ENCODE measurements at regions not wholly inside any gene's neighbourhood (a gene's known extent, or its start where the extent isn't known, plus 50 kb on each side); places are given as distances from the start of the nearest gene placed in this dataset.

- no peak for DNase-seq (ENCODE audit: low read depth, low spot score)
Measured at GRCh38 chr11:20311444-20311843, 52.1 kb upstream of the HTATIP2 start.

GRCh38 chr11:20310596-20311394 lies 52.7 kb upstream of the HTATIP2 start:
- DNase-seq (ENCODE audit: low read depth, low spot score) = no peak

GRCh38 chr11:20310137-20310536 lies 53.4 kb upstream of the HTATIP2 start:
- DNase-seq (ENCODE audit: low read depth, low spot score) = no peak

GRCh38 chr11:20309231-20310025 lies 54.1 kb upstream of the HTATIP2 start:
- DNase-seq (ENCODE audit: low read depth, low spot score) = no peak

GRCh38 chr11:20308601-20309000 lies 54.9 kb upstream of the HTATIP2 start:
- no peak for DNase-seq (ENCODE audit: low read depth, low spot score)

GRCh38 chr11:20303391-20303965 lies 60.0 kb upstream of the HTATIP2 start:
- DNase-seq (ENCODE audit: low read depth, low spot score) = no peak

- DNase-seq (ENCODE audit: low read depth, low spot score) = no peak
Measured at GRCh38 chr11:20293992-20294391, 69.5 kb upstream of the HTATIP2 start.

GRCh38 chr11:20293531-20293930 lies 70.0 kb upstream of the HTATIP2 start:
- DNase-seq (ENCODE audit: low read depth, low spot score) = no peak

GRCh38 chr11:20289732-20290131 lies 73.8 kb upstream of the HTATIP2 start:
- no peak for DNase-seq (ENCODE audit: low read depth, low spot score)

GRCh38 chr11:20283475-20283874 lies 80.0 kb upstream of the HTATIP2 start:
- no peak for DNase-seq (ENCODE audit: low read depth, low spot score)

- no peak for DNase-seq (ENCODE audit: low read depth, low spot score)
Measured at GRCh38 chr11:20278727-20279126, 84.8 kb upstream of the HTATIP2 start.

- DNase-seq (ENCODE audit: low read depth, low spot score) = no peak
Measured at GRCh38 chr11:20277014-20277413, 86.5 kb upstream of the HTATIP2 start.

- no peak for DNase-seq (ENCODE audit: low read depth, low spot score)
Measured at GRCh38 chr11:20275987-20276965, 87.2 kb upstream of the HTATIP2 start.

GRCh38 chr11:20274031-20274430 lies 89.5 kb upstream of the HTATIP2 start:
- DNase-seq (ENCODE audit: low read depth, low spot score) = no peak

- no peak for DNase-seq (ENCODE audit: low read depth, low spot score)
Measured at GRCh38 chr11:20261526-20261925, 101.3 kb upstream of the DBX1 start.

GRCh38 chr11:20260307-20260706 lies 100.0 kb upstream of the DBX1 start:
- no peak for DNase-seq (ENCODE audit: low read depth, low spot score)

- no peak for DNase-seq (ENCODE audit: low read depth, low spot score)
Measured at GRCh38 chr11:20259506-20259905, 99.2 kb upstream of the DBX1 start.

- no peak for DNase-seq (ENCODE audit: low read depth, low spot score)
Measured at GRCh38 chr11:20258376-20258895, 98.2 kb upstream of the DBX1 start.

GRCh38 chr11:20256925-20257324 lies 96.7 kb upstream of the DBX1 start:
- no peak for DNase-seq (ENCODE audit: low read depth, low spot score)

- no peak for DNase-seq (ENCODE audit: low read depth, low spot score)
Measured at GRCh38 chr11:20253796-20254195, 93.5 kb upstream of the DBX1 start.

GRCh38 chr11:20251496-20251895 lies 91.2 kb upstream of the DBX1 start:
- DNase-seq (ENCODE audit: low read depth, low spot score) = no peak

All from ELF-1 (cell line).